Transverse colon (tissue), 4 donors: ENCODE measurements at regions not wholly inside any gene's neighbourhood (a gene's known extent, or its start where the extent isn't known, plus 50 kb on each side); places are given as distances from the start of the nearest gene placed in this dataset.
A peak's percentile ranks its signal among the peaks of the same experiment; 100 is the strongest.

Experiments
- DNase-seq: peaks from one replicate; pipeline ENCODE4 v3.0.0-alpha.2; 2019
- H3K27ac ChIP-seq, 4 donors: fragments of 200-600 bp; sonication (generic); 2 replicates each; pipeline ENCODE4 v1.5.1; 2016 to 2018; ENCODE audit warnings: inconsistent platforms in 4 of 4
- H3K27me3 ChIP-seq: fragments of 200-600 bp; sonication (generic); 2 replicates; pipeline ENCODE4 v1.5.1; 2017; ENCODE audit warnings: inconsistent platforms
- H3K36me3 ChIP-seq, 4 donors: fragments of 200-600 bp; sonication (generic); 2 replicates each; pipeline ENCODE4 v1.5.1; 2017 to 2019; ENCODE audit warnings: inconsistent platforms in 4 of 4
- H3K4me1 ChIP-seq, 4 donors: fragments of 200-600 bp; sonication (generic); 2 replicates each; pipeline ENCODE4 v1.5.1; 2017 to 2020; ENCODE audit warnings: inconsistent platforms in 4 of 4
- H3K4me3 ChIP-seq, 4 donors: fragments of 200-600 bp; sonication (generic); 1 replicate in 1 of 4; 2 replicates in 3 of 4; pipeline versions ENCODE4 v1.5.1 to v1.6.1; 2017 to 2019; ENCODE audit warnings: inconsistent platforms in 4 of 4
- H3K9me3 ChIP-seq, 2 donors: fragments of 200-600 bp; sonication (generic); 2 replicates each; pipeline ENCODE4 v1.5.1; 2017 to 2019; ENCODE audit warnings: inconsistent platforms in 2 of 2
- CTCF ChIP-seq, 5 experiments: fragments of 200-600 bp in 3 of 5; fragments of 450-650 bp in 2 of 5; sonication (generic) in 3 of 5; IDR thresholded peaks; 1 replicate in 2 of 5; 2 replicates in 3 of 5; pipeline ENCODE4 v1.5.1; 2016 to 2017; ENCODE audit warnings: antibody characterized with exemption in 5 of 5, inconsistent platforms in 3 of 5, mild to moderate bottlenecking in 2 of 5, moderate library complexity in 1 of 5
- EP300 ChIP-seq: sonication (generic); formaldehyde crosslinking; IDR thresholded peaks from one replicate; pipeline ENCODE4 v1.6.1; 2017; ENCODE audit warnings: antibody characterized with exemption, low read depth
- POLR2A ChIP-seq: fragments of 450-650 bp; IDR thresholded peaks from one replicate; pipeline ENCODE4 v1.6.1; 2016; ENCODE audit warnings: antibody characterized with exemption, mild to moderate bottlenecking, moderate library complexity
- POLR2AphosphoS5 ChIP-seq, 3 donors: sonication (generic); formaldehyde crosslinking; IDR thresholded peaks; one replicate each; pipeline ENCODE4 v1.6.1; 2016; ENCODE audit warnings: antibody characterized with exemption in 3 of 3
- WGBS, 2 donors: methylation state at CpG; one replicate each; pipeline ENCODE4 v1.1.5; 2018; ENCODE audit warnings: low coverage in 1 of 2; 5-methylcytosine and 5-hydroxymethylcytosine counted together
- in situ Hi-C, 4 donors: fragments of 200-750 bp; cut with MboI; loops; one replicate each; pipeline versions ENCODE4 v1.15.0 to v1.15.1; 2017; ENCODE audit warnings: low sequenced_read_pairs in 3 of 4, low pct_ligation_motif_present in 1 of 4, low pct_unique_long_range_greater_than_20kb in 1 of 4
- intact Hi-C: fragments of 100-400 bp; cut with DNase I; formaldehyde crosslinking; loops from one replicate; pipeline ENCODE4 v1.15.1; 2023; ENCODE audit warnings: low total_unique reads

- H3K36me3 ChIP-seq, result no peaks in the 10 kb centered on the region
- TF ChIP-seq EP300, result no peak
- H3K27ac ChIP-seq, result no peak overlapping the region
- intact Hi-C loops (no loop called here), in situ Hi-C loops (no loop called here)
- H3K9me3 ChIP-seq, result no peaks in the 10 kb centered on the region
- H3K4me1 ChIP-seq, result peaks cover 0 to 13% (median 4%) of the 10 kb centered on the region in 4 donors
- no peaks in the 10 kb centered on the region for H3K27me3 ChIP-seq
- no peak overlapping the region for H3K4me3 ChIP-seq
- 39 to 100% methylated on average over 1 of the region's 1 CpG for WGBS, 2 donors
- no peak for DNase-seq
Observed at GRCh38 chr13:73406454-73406853, 347.6 kb downstream of the KLF5 start.

DNA sequence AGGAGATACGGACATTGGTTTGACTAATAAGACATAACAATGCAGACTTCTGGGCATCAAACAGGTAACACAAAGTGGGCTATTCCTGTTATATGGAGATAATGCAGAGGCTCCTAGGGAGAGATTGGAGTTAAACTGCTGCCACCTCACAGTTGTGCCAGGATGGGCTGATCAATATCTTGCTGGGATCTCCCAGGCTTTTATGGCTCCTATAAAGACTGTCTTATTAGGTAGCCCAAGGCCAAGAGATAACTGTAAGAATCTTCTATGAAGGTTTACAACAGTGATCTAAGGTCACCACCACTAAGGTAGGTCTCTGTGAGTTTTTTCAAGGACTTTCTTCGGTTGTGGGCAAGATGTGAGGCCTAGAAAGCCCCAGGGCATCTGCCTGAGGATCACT lies 345.8 kb downstream of the KLF5 start:
- WGBS, 2 donors, result 43 to 56% methylated on average over 1 to 2 of the region's 2 CpGs
- TF ChIP-seq POLR2AphosphoS5 (IDR thresholded peaks at IDR 0.05), result no peak
- no peak for TF ChIP-seq CTCF (IDR thresholded peaks at IDR 0.05)
- no peak for TF ChIP-seq EP300
- TF ChIP-seq POLR2A, result no peak
- in situ Hi-C loops (no loop called here), intact Hi-C loops (no loop called here)
- no peaks in the 10 kb centered on the region for H3K36me3 ChIP-seq
- peaks cover 0 to 26% (median 13%) of the 10 kb centered on the region in 4 donors for H3K4me1 ChIP-seq
- H3K27me3 ChIP-seq, result no peaks in the 10 kb centered on the region
- H3K4me3 ChIP-seq, result no peak overlapping the region
- peak overlapping the region in 1 of 4 donors; percentile 0 for H3K27ac ChIP-seq
- H3K9me3 ChIP-seq, result no peaks in the 10 kb centered on the region
- no peak for DNase-seq

GRCh38 chr13:73403355-73404120 lies 344.7 kb downstream of the KLF5 start:
- peaks cover 0 to 36% (median 19%) of the 10 kb centered on the region in 4 donors for H3K4me1 ChIP-seq
- H3K4me3 ChIP-seq, result no peak overlapping the region
- WGBS, 2 donors, result 59 to 83% methylated on average over 1 of the region's 1 CpG
- no peaks in the 10 kb centered on the region for H3K9me3 ChIP-seq
- no peak overlapping the region for H3K27ac ChIP-seq
- H3K27me3 ChIP-seq, result no peaks in the 10 kb centered on the region
- DNase-seq, result no peak
- no peak for TF ChIP-seq POLR2AphosphoS5 (IDR thresholded peaks at IDR 0.05)
- TF ChIP-seq POLR2A, result no peak
- no peak for TF ChIP-seq EP300
- no peak for TF ChIP-seq CTCF (IDR thresholded peaks at IDR 0.05)
- no peaks in the 10 kb centered on the region for H3K36me3 ChIP-seq
- in situ Hi-C loops, result no loop called here
- intact Hi-C loops, result no loop called here

GRCh38 chr13:73401769-73402168 lies 343.0 kb downstream of the KLF5 start:
- in situ Hi-C loops (no loop called here), intact Hi-C loops (no loop called here)
- WGBS, 2 donors, result 46 to 50% methylated on average over 2 of the region's 2 CpGs
- H3K4me1 ChIP-seq, result peaks cover 0 to 54% (median 28%) of the 10 kb centered on the region in 4 donors
- no peaks in the 10 kb centered on the region for H3K9me3 ChIP-seq
- peak overlapping the region in 1 of 4 donors; percentile 73 for H3K27ac ChIP-seq
- no peak for DNase-seq
- no peak overlapping the region for H3K4me3 ChIP-seq
- H3K36me3 ChIP-seq, result no peaks in the 10 kb centered on the region
- H3K27me3 ChIP-seq, result no peaks in the 10 kb centered on the region
- TF ChIP-seq POLR2A, result no peak
- no peak for TF ChIP-seq CTCF (IDR thresholded peaks at IDR 0.05)
- no peak for TF ChIP-seq POLR2AphosphoS5 (IDR thresholded peaks at IDR 0.05)
- TF ChIP-seq EP300, result no peak
